OCI-LY1 (cell line): ENCODE measurements at regions not wholly inside any gene's neighbourhood (a gene's known extent, or its start where the extent isn't known, plus 50 kb on each side); places are given as distances from the start of the nearest gene placed in this dataset.

Experiments
- H2AFZ ChIP-seq: fragments of 200-600 bp; sonication (generic), shearing (Covaris generic); 2 replicates; pipeline ENCODE4 v1.6.0; 2014; ENCODE audit warnings: antibody characterized with exemption, mild to moderate bottlenecking, low read length
- H3F3A ChIP-seq: fragments of 200-600 bp; sonication (generic), shearing (Covaris generic); 2 replicates; pipeline ENCODE4 v1.6.0; 2014; ENCODE audit warnings: mild to moderate bottlenecking, antibody characterized with exemption, low read length, moderate library complexity; ENCODE audit not compliant: insufficient read depth
- H3K27ac ChIP-seq: fragments of 200-600 bp; sonication (generic); 2 replicates; pipeline ENCODE4 v1.5.1; 2014; ENCODE audit warnings: low read length, mixed run types, mild to moderate bottlenecking, low read depth; ENCODE audit not compliant: poor library complexity, severe bottlenecking
- H3K27me3 ChIP-seq: fragments of 200-600 bp; sonication (generic); 2 replicates; pipeline ENCODE4 v1.6.0; 2014; ENCODE audit warnings: antibody characterized with exemption, mild to moderate bottlenecking, low read length, moderate library complexity; ENCODE audit not compliant: insufficient read depth
- H3K36me3 ChIP-seq: fragments of 200-600 bp; sonication (generic); 2 replicates; pipeline ENCODE4 v1.6.1; 2014; ENCODE audit warnings: mild to moderate bottlenecking, antibody characterized with exemption, low read length, moderate library complexity, mixed read lengths; ENCODE audit not compliant: insufficient read depth
- H3K4me1 ChIP-seq: fragments of 200-600 bp; sonication (generic); 2 replicates; pipeline ENCODE4 v1.5.1; 2014; ENCODE audit warnings: mild to moderate bottlenecking, low read length, moderate library complexity; ENCODE audit not compliant: insufficient read depth, severe bottlenecking
- H3K4me2 ChIP-seq: fragments of 200-600 bp; sonication (generic), shearing (Covaris generic); 2 replicates; pipeline ENCODE4 v1.6.1; 2014; ENCODE audit warnings: low read length
- H3K4me3 ChIP-seq: fragments of 200-600 bp; sonication (generic); 2 replicates; pipeline ENCODE4 v1.5.1; 2014; ENCODE audit warnings: low read length, low read depth, mild to moderate bottlenecking, mixed read lengths; ENCODE audit not compliant: poor library complexity, severe bottlenecking
- H3K79me2 ChIP-seq: fragments of 200-600 bp; shearing (Covaris generic); 2 replicates; pipeline ENCODE4 v1.6.1; 2016; ENCODE audit warnings: mixed run types, low read length, mixed read lengths; ENCODE audit not compliant: insufficient read depth
- H3K9ac ChIP-seq: fragments of 200-600 bp; sonication (generic), shearing (Covaris generic); 2 replicates; pipeline ENCODE4 v1.6.1; 2014; ENCODE audit warnings: mild to moderate bottlenecking, low read length, mixed read lengths
- H3K9me2 ChIP-seq: fragments of 200-600 bp; sonication (generic), shearing (Covaris generic); 2 replicates; pipeline ENCODE4 v1.6.1; 2014; ENCODE audit warnings: low read depth, mild to moderate bottlenecking, low read length, mixed read lengths
- H3K9me3 ChIP-seq: fragments of 200-600 bp; shearing (Covaris generic); 2 replicates; pipeline ENCODE4 v1.6.1; 2014; ENCODE audit warnings: low read length, mixed read lengths
- H4K20me1 ChIP-seq: fragments of 200-600 bp; sonication (generic), shearing (Covaris generic); 2 replicates; pipeline ENCODE4 v1.6.0; 2016; ENCODE audit warnings: mild to moderate bottlenecking, low read length; ENCODE audit not compliant: insufficient read depth
- EZH2 ChIP-seq: fragments of 200-600 bp; sonication (generic), shearing (Covaris generic); IDR thresholded peaks from 2 replicates; pipeline ENCODE4 v1.8.0; 2017; ENCODE audit warnings: borderline replicate concordance, mixed run types, mild to moderate bottlenecking, antibody characterized with exemption, low read length, moderate library complexity, mixed read lengths
- TF ChIP-seq, protein P1 (sequence below): fragments of 200-600 bp; sonication (generic), shearing (Covaris generic); IDR thresholded peaks from 2 replicates; pipeline ENCODE4 v1.5.1; 2017; ENCODE audit warnings: mild to moderate bottlenecking, antibody characterized with exemption, low read length, moderate library complexity, mixed read lengths

DNA sequence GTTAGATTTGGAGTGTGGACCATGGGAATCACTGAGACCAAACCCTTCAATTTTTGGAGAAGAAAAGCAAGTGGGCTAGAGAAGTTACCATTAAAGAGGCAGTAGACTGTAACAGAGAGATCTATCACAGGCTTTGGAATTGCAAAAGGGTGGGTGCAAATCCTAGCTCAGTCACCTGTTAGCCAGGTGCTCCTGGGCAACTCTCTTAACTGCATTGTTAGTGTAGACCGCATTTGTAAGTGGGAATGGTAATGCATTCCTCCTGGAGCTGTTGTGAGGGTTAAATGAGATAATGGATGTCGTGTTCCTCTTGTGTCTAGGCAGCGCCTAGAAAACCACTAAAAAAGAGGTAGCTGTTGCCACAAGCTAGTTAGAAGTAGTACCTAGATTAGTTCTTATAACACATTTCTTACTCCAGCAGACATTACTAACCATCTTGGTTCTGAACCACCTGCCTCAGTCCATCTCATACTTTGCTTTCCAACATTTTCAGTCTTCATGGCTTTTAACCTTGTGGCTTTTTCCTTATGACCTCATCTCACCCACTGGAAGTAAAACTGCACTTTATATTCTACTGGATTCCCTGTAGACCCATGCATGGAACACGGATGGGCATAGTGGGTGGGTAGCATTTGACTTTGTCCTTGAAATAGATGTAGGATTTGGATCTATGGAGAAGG is 153.0 kb downstream of the HIPK3 start:
- H3K4me1 ChIP-seq: no peaks in the 10 kb centered on the region
- H3K36me3 ChIP-seq: no peaks in the 10 kb centered on the region
- H3F3A ChIP-seq: no peaks in the 10 kb centered on the region
- TF ChIP-seq EZH2: no peak
- TF ChIP-seq, protein P1, sequence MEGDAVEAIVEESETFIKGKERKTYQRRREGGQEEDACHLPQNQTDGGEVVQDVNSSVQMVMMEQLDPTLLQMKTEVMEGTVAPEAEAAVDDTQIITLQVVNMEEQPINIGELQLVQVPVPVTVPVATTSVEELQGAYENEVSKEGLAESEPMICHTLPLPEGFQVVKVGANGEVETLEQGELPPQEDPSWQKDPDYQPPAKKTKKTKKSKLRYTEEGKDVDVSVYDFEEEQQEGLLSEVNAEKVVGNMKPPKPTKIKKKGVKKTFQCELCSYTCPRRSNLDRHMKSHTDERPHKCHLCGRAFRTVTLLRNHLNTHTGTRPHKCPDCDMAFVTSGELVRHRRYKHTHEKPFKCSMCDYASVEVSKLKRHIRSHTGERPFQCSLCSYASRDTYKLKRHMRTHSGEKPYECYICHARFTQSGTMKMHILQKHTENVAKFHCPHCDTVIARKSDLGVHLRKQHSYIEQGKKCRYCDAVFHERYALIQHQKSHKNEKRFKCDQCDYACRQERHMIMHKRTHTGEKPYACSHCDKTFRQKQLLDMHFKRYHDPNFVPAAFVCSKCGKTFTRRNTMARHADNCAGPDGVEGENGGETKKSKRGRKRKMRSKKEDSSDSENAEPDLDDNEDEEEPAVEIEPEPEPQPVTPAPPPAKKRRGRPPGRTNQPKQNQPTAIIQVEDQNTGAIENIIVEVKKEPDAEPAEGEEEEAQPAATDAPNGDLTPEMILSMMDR: no peak
- H3K4me2 ChIP-seq: no peak overlapping the region
- no peak overlapping the region for H3K4me3 ChIP-seq
- no peak overlapping the region for H3K9ac ChIP-seq
- 0 out of 2 replicates have a peak, but pooled peaks cover 5% of the 10 kb centered on the region for H3K27me3 ChIP-seq
- no peaks in the 10 kb centered on the region for H4K20me1 ChIP-seq
- no peak overlapping the region for H2AFZ ChIP-seq
- H3K79me2 ChIP-seq: no peaks in the 10 kb centered on the region
- H3K9me3 ChIP-seq: no peaks in the 10 kb centered on the region
- H3K9me2 ChIP-seq: no peaks in the 10 kb centered on the region
- H3K27ac ChIP-seq: no peak overlapping the region
